Right lobe of liver (tissue), 6 donors: ENCODE measurements at regions not wholly inside any gene's neighbourhood (a gene's known extent, or its start where the extent isn't known, plus 50 kb on each side); places are given as distances from the start of the nearest gene placed in this dataset.

ENCODE experiments used
- ATAC-seq, 4 donors: fragments of 200-7000 bp; cut with Tn5 transposase; one replicate each; pipeline ENCODE4 v1.9.1; 2020; ENCODE audit warnings: mild to moderate bottlenecking in 4 of 4, moderate library complexity in 4 of 4
- DNase-seq, 3 donors: peaks; one replicate each; pipeline ENCODE4 v3.0.0-alpha.2; 2020
- H3K27ac ChIP-seq, 3 donors: fragments of 200-600 bp; one replicate each; pipeline ENCODE4 v1.8.0; 2022
- H3K27me3 ChIP-seq, 2 donors: fragments of 200-600 bp; one replicate each; pipeline ENCODE4 v1.8.0; 2022
- H3K36me3 ChIP-seq, 4 donors: fragments of 200-600 bp; sonication (generic) in 1 of 4; one replicate each; pipeline versions ENCODE4 v1.5.1 to v1.8.0; 2017 to 2022; ENCODE audit warnings: control low read depth in 1 of 4
- H3K4me1 ChIP-seq, 4 donors: fragments of 200-600 bp; sonication (generic) in 1 of 4; one replicate each; pipeline versions ENCODE4 v1.5.1 to v1.8.0; 2017 to 2022; ENCODE audit warnings: control low read depth in 1 of 4
- H3K4me3 ChIP-seq, 3 donors: fragments of 200-600 bp; one replicate each; pipeline ENCODE4 v1.8.0; 2022
- H3K9me3 ChIP-seq, 4 donors: fragments of 200-600 bp; sonication (generic) in 1 of 4; one replicate each; pipeline versions ENCODE4 v1.5.1 to v1.8.0; 2017 to 2022; ENCODE audit warnings: control low read depth in 1 of 4
- CTCF ChIP-seq, 4 donors: fragments of 200-600 bp in 3 of 4; fragments of 450-650 bp in 1 of 4; IDR thresholded peaks; one replicate each; pipeline versions ENCODE4 v1.5.1 to v1.8.0; 2016 to 2022; ENCODE audit warnings: antibody characterized with exemption in 4 of 4, mild to moderate bottlenecking in 2 of 4
- POLR2A ChIP-seq: fragments of 450-650 bp; IDR thresholded peaks from one replicate; pipeline ENCODE4 v1.6.1; 2017; ENCODE audit warnings: antibody characterized with exemption, mild to moderate bottlenecking
- WGBS: methylation state at CpG from one replicate; pipeline ENCODE4 v1.1.6; 2018; ENCODE audit warnings: low coverage, low lambda C conversion rate; ENCODE audit not compliant: insufficient coverage; ENCODE audit errors: missing lambda C conversion rate; 5-methylcytosine and 5-hydroxymethylcytosine counted together
- intact Hi-C, 2 donors: fragments of 100-400 bp; cut with DNase I; formaldehyde crosslinking; loops; one replicate each; pipeline versions ENCODE4 v1.11.2 to v1.14.1; 2022
- donor health status: DM: no; HTN: yes; CAD: no.
- donor health status: DM: no; HTN: no; CAD: no.
- donor health status: DM: no; HTN: no; CAD: no.
- donor health status: DM: no; HTN: yes; CAD: no.
- donor health status: DM: no; HTN: yes; CAD: no.

GRCh38 chr13:109629737-109630136 is 156.6 kb downstream of the IRS2 start:
- H3K27me3 ChIP-seq = no peaks in the 10 kb centered on the region
- H3K27ac ChIP-seq = no peak overlapping the region
- no peaks in the 10 kb centered on the region for H3K36me3 ChIP-seq
- H3K9me3 ChIP-seq = no peaks in the 10 kb centered on the region
- 9% methylated on average over 3 of the region's 3 CpGs for WGBS
- ATAC-seq (peak; percentile 66 to 87 (median 78)), DNase-seq (no peak)
- no peak overlapping the region for H3K4me3 ChIP-seq
- intact Hi-C loops = no loop called here
- no peak for TF ChIP-seq POLR2A
- no peak for TF ChIP-seq CTCF (IDR thresholded peaks at IDR 0.05)
- H3K4me1 ChIP-seq = no peaks in the 10 kb centered on the region

GRCh38 chr13:109628251-109628699 is 158.1 kb downstream of the IRS2 start:
- Histone ChIP-seq H3K36me3 (no peaks in the 10 kb centered on the region), H3K9me3 (no peaks in the 10 kb centered on the region), H3K4me1 (no peaks in the 10 kb centered on the region), H3K27ac (no peak overlapping the region), H3K27me3 (no peaks in the 10 kb centered on the region), H3K4me3 (no peak overlapping the region)
- ATAC-seq = peak in 2 of 4 donors; percentile 52 to 68
- no peak for DNase-seq
- no peak for TF ChIP-seq POLR2A
- no peak for TF ChIP-seq CTCF (IDR thresholded peaks at IDR 0.05)
- intact Hi-C loops = no loop called here
- WGBS = 56% methylated on average over 2 of the region's 2 CpGs

- H3K36me3 ChIP-seq = no peaks in the 10 kb centered on the region
- DNase-seq (no peak), ATAC-seq (no peak)
- H3K27me3 ChIP-seq = no peaks in the 10 kb centered on the region
- intact Hi-C loops = no loop called here
- TF ChIP-seq POLR2A (no peak), CTCF (IDR thresholded peaks at IDR 0.05) (no peak)
- H3K9me3 ChIP-seq = no peaks in the 10 kb centered on the region
- no peak overlapping the region for H3K27ac ChIP-seq
- no peak overlapping the region for H3K4me3 ChIP-seq
- 55% methylated on average over 2 of the region's 2 CpGs for WGBS
- H3K4me1 ChIP-seq = no peaks in the 10 kb centered on the region
Measured at GRCh38 chr13:109627649-109628048, 158.7 kb downstream of the IRS2 start.

GRCh38 chr13:109626386-109627171 is 159.8 kb downstream of the IRS2 start:
- 66% methylated on average over 7 of the region's 8 CpGs for WGBS
- intact Hi-C loops = no loop called here
- DNase-seq = no peak
- Histone ChIP-seq H3K4me1 (no peaks in the 10 kb centered on the region), H3K36me3 (no peaks in the 10 kb centered on the region), H3K27me3 (no peaks in the 10 kb centered on the region), H3K9me3 (no peaks in the 10 kb centered on the region), H3K4me3 (no peak overlapping the region), H3K27ac (no peak overlapping the region)
- no peak for ATAC-seq
- TF ChIP-seq POLR2A (no peak), CTCF (IDR thresholded peaks at IDR 0.05) (no peak)
